WTC11 (cell line): ENCODE measurements at regions not wholly inside any gene's neighbourhood (a gene's known extent, or its start where the extent isn't known, plus 50 kb on each side); places are given as distances from the start of the nearest gene placed in this dataset.
A peak's percentile ranks its signal among the peaks of the same experiment; 100 is the strongest.

ENCODE experiments used
- ATAC-seq: fragments of 200-7000 bp; cut with Tn5 transposase; 2 replicates; pipeline ENCODE4 v1.10.0; 2021; ENCODE audit warnings: mild to moderate bottlenecking, moderate library complexity
- CTCF ChIA-PET: fragments of 300-600 bp; sonication (Branson Sonifier 250); formaldehyde crosslinking; loops from one replicate; lab custom pipeline; 2021; ENCODE audit warnings: antibody characterized with exemption; lab: Charles Lee
- POLR2A ChIA-PET: fragments of 350-600 bp; sonication (Branson Sonifier 250); formaldehyde crosslinking; loops from one replicate; lab custom pipeline; 2021; ENCODE audit warnings: antibody characterized with exemption; lab: Charles Lee
- DNase-seq: peaks from one replicate; pipeline ENCODE4 v3.0.0; 2021; ENCODE audit warnings: low spot score
- H3K27ac Mint-ChIP-seq: 2 replicates; pipeline ENCODE4 v1.8.0; 2021; ENCODE audit warnings: mixed read lengths
- H3K27me3 Mint-ChIP-seq: 2 replicates; pipeline ENCODE4 v1.8.0; 2021; ENCODE audit warnings: low read depth, mild to moderate bottlenecking, moderate library complexity, mixed read lengths
- H3K36me3 Mint-ChIP-seq: 2 replicates; pipeline ENCODE4 v1.8.0; 2021; ENCODE audit warnings: mixed read lengths
- H3K4me1 Mint-ChIP-seq: 2 replicates; pipeline ENCODE4 v1.8.0; 2022; ENCODE audit warnings: mixed read lengths
- H3K4me3 Mint-ChIP-seq: 2 replicates; pipeline ENCODE4 v1.8.0; 2021; ENCODE audit warnings: mild to moderate bottlenecking, moderate library complexity, mixed read lengths
- H3K9me3 Mint-ChIP-seq: 2 replicates; pipeline ENCODE4 v1.8.0; 2021; ENCODE audit warnings: mixed read lengths
- CREM ChIP-seq: sonication (generic); formaldehyde crosslinking; IDR thresholded peaks from 2 replicates; pipeline ENCODE4 v1.8.1; 2022; ENCODE audit warnings: mild to moderate bottlenecking, missing genetic modification reagents, moderate library complexity
- EMX1 ChIP-seq: fragments of 250-450 bp; sonication (Bioruptor Pico); IDR thresholded peaks from 2 replicates; pipeline ENCODE4 v1.8.0; 2021; ENCODE audit warnings: mild to moderate bottlenecking
- ETV6 ChIP-seq: sonication (generic); formaldehyde crosslinking; IDR thresholded peaks from 2 replicates; pipeline ENCODE4 v1.8.1; 2022; ENCODE audit warnings: mild to moderate bottlenecking, missing genetic modification reagents
- FOXJ3 ChIP-seq: sonication (generic); formaldehyde crosslinking; IDR thresholded peaks from 2 replicates; pipeline ENCODE4 v1.9.0; 2021; ENCODE audit warnings: missing genetic modification reagents, mild to moderate bottlenecking, borderline replicate concordance
- FOXK1 ChIP-seq: sonication (generic); formaldehyde crosslinking; IDR thresholded peaks from 2 replicates; pipeline ENCODE4 v1.8.0; 2022; ENCODE audit warnings: mild to moderate bottlenecking, moderate library complexity, missing genetic modification reagents
- FOXP1 ChIP-seq: sonication (generic); formaldehyde crosslinking; IDR thresholded peaks from 2 replicates; pipeline ENCODE4 v1.8.0; 2022; ENCODE audit warnings: missing genetic modification reagents, mild to moderate bottlenecking, moderate library complexity, borderline replicate concordance
- GABPB1 ChIP-seq: sonication (generic); formaldehyde crosslinking; IDR thresholded peaks from 2 replicates; pipeline ENCODE4 v1.8.1; 2023; ENCODE audit warnings: mild to moderate bottlenecking, missing genetic modification reagents
- HMGA2 ChIP-seq: fragments of 250-450 bp; sonication (Bioruptor Pico); IDR thresholded peaks from 2 replicates; pipeline ENCODE4 v1.4.0; 2021; ENCODE audit warnings: mild to moderate bottlenecking, moderate library complexity
- IRF2 ChIP-seq: sonication (generic); formaldehyde crosslinking; IDR thresholded peaks from 2 replicates; pipeline ENCODE4 v1.8.0; 2022; ENCODE audit warnings: low read depth, missing genetic modification reagents, borderline replicate concordance
- NFE2L1 ChIP-seq: sonication (generic); formaldehyde crosslinking; IDR thresholded peaks from 2 replicates; pipeline ENCODE4 v1.8.1; 2023; ENCODE audit warnings: missing genetic modification reagents
- NFYB ChIP-seq: sonication (generic); formaldehyde crosslinking; conservative IDR thresholded peaks from 2 replicates; pipeline ENCODE4 v1.8.0; 2022; ENCODE audit warnings: low read depth, missing genetic modification reagents
- NR2C2 ChIP-seq: sonication (generic); formaldehyde crosslinking; IDR thresholded peaks from 2 replicates; pipeline ENCODE4 v1.8.0; 2022; ENCODE audit warnings: mild to moderate bottlenecking, missing genetic modification reagents
- OVOL2 ChIP-seq: fragments of 250-450 bp; sonication (Bioruptor Pico); IDR thresholded peaks from 2 replicates; pipeline ENCODE4 v1.9.0; 2021; ENCODE audit warnings: mild to moderate bottlenecking, borderline replicate concordance
- RELA ChIP-seq: sonication (generic); formaldehyde crosslinking; IDR thresholded peaks from 2 replicates; pipeline ENCODE4 v1.8.1; 2022; ENCODE audit warnings: missing genetic modification reagents, mild to moderate bottlenecking, borderline replicate concordance
- SMAD3 ChIP-seq: sonication (generic); formaldehyde crosslinking; IDR thresholded peaks from 2 replicates; pipeline ENCODE4 v1.8.0; 2022; ENCODE audit warnings: missing genetic modification reagents, mild to moderate bottlenecking, borderline replicate concordance
- SOX15 ChIP-seq: fragments of 250-450 bp; sonication (Bioruptor Pico); IDR thresholded peaks from 2 replicates; pipeline ENCODE4 v1.9.0; 2021; ENCODE audit warnings: mild to moderate bottlenecking
- TP53 ChIP-seq: sonication (generic); formaldehyde crosslinking; IDR thresholded peaks from 2 replicates; pipeline ENCODE4 v1.8.1; 2023; ENCODE audit warnings: mild to moderate bottlenecking, missing genetic modification reagents
- ZNF121 ChIP-seq: sonication (generic); formaldehyde crosslinking; IDR thresholded peaks from 2 replicates; pipeline ENCODE4 v1.8.0; 2023; ENCODE audit warnings: missing genetic modification reagents
- ZNF263 ChIP-seq: sonication (generic); formaldehyde crosslinking; IDR thresholded peaks from 2 replicates; pipeline ENCODE4 v1.8.1; 2022; ENCODE audit warnings: low read depth, mild to moderate bottlenecking, moderate library complexity, missing genetic modification reagents
- ZNF416 ChIP-seq: fragments of 250-450 bp; sonication (Bioruptor Pico); IDR thresholded peaks from 2 replicates; pipeline ENCODE4 v1.9.0; 2021; ENCODE audit warnings: mild to moderate bottlenecking, inconsistent platforms
- ZNF423 ChIP-seq: fragments of 250-450 bp; sonication (Bioruptor Pico); IDR thresholded peaks from 2 replicates; pipeline ENCODE4 v2.1.2; 2022; ENCODE audit warnings: mild to moderate bottlenecking, moderate library complexity
- ZNF671 ChIP-seq: fragments of 250-450 bp; sonication (Bioruptor Pico); IDR thresholded peaks from 2 replicates; pipeline ENCODE4 v1.8.0; 2021; ENCODE audit warnings: mild to moderate bottlenecking
- TF ChIP-seq, protein P1 (sequence below): fragments of 200-600 bp; IDR thresholded peaks from 2 replicates; pipeline ENCODE4 v1.8.0; 2022; ENCODE audit warnings: antibody characterized with exemption
- TF ChIP-seq, protein P2 (sequence below): sonication (generic); formaldehyde crosslinking; IDR thresholded peaks from 2 replicates; pipeline ENCODE4 v1.8.0; 2023; ENCODE audit warnings: missing genetic modification reagents
- TF ChIP-seq, protein P3 (sequence below): fragments of 250-450 bp; sonication (Bioruptor Pico); IDR thresholded peaks from 2 replicates; pipeline ENCODE4 v1.9.0; 2021; ENCODE audit warnings: mild to moderate bottlenecking
- TF ChIP-seq, protein P4 (sequence below): sonication (generic); formaldehyde crosslinking; IDR thresholded peaks from 2 replicates; pipeline ENCODE4 v1.8.1; 2023; ENCODE audit warnings: mild to moderate bottlenecking, missing genetic modification reagents, moderate library complexity
- TF ChIP-seq, protein P5 (sequence below): fragments of 250-450 bp; sonication (Bioruptor Pico); IDR thresholded peaks from 2 replicates; pipeline ENCODE4 v1.9.0; 2021; ENCODE audit warnings: moderate library complexity, mild to moderate bottlenecking, inconsistent platforms, borderline replicate concordance

DNA sequence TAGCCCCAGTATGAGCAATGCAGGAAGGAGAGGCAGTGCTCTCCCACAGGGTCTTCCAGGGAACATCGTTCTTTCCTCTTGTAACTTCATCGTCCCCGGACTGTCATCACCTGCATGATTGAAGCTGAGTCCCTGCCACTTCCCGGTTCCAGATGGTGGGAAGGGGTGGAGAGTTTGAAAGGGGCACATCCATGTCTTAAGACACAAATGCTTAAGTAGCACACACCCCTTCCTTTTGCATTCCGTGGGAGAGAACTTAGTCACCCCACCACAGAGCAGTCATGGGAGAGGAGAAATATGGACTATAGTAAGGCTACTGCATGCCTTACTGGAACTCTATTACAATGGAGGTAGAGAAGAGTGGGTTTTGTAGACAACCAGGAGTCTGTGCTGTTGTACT is 165.3 kb upstream of the GAS1 start:
- Mint-ChIP-seq H3K36me3 (peaks cover 9% of the 10 kb centered on the region; the same call in 1 of the 2 replicates), H3K27me3 (no peaks in the 10 kb centered on the region; the same call in 1 of the 2 replicates), H3K27ac (no peak overlapping the region), H3K4me3 (no peak overlapping the region)
- POLR2A ChIA-PET, result no interaction called here
- no peak for TF ChIP-seq ZNF423 (CRISPR knock-in tag)
- TF ChIP-seq FOXP1, result no peak
- no peak for TF ChIP-seq IRF2 (CRISPR knock-in tag)
- TF ChIP-seq, protein P1, sequence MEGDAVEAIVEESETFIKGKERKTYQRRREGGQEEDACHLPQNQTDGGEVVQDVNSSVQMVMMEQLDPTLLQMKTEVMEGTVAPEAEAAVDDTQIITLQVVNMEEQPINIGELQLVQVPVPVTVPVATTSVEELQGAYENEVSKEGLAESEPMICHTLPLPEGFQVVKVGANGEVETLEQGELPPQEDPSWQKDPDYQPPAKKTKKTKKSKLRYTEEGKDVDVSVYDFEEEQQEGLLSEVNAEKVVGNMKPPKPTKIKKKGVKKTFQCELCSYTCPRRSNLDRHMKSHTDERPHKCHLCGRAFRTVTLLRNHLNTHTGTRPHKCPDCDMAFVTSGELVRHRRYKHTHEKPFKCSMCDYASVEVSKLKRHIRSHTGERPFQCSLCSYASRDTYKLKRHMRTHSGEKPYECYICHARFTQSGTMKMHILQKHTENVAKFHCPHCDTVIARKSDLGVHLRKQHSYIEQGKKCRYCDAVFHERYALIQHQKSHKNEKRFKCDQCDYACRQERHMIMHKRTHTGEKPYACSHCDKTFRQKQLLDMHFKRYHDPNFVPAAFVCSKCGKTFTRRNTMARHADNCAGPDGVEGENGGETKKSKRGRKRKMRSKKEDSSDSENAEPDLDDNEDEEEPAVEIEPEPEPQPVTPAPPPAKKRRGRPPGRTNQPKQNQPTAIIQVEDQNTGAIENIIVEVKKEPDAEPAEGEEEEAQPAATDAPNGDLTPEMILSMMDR, result no peak
- no peak for TF ChIP-seq NFYB
- TF ChIP-seq ZNF121 (CRISPR knock-in tag), result no peak
- TF ChIP-seq, all 79 proteins: peak for 0
- Mint-ChIP-seq H3K4me1 (no peaks in the 10 kb centered on the region), H3K9me3 (peaks cover 19% of the 10 kb centered on the region)
- no peak for DNase-seq
- CTCF ChIA-PET, result no interaction called here
- ATAC-seq, result no peak

DNA sequence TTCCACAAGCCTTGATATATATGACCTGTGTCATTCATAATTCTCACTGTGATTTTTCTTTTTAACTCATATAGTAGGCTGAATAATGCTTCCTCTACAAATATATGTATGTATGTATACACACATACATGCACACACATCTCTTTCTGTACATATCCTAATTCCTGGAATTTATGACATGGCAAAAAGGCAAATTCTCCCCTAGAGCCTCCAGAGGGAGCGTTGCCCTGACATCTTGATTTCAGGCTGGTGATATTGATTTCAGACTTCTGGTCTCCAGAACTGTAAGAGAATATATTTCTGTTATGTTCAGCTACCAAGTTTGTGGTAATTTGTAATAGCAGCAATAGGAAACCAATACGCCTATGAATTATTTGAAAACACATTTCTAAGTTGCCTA is 166.6 kb upstream of the GAS1 start:
- POLR2A ChIA-PET, result interaction anchor here (0.6 kb wide), 1 partner anchor 182 kb away, joined by 3 read pairs; no protein-coding TSS in a partner anchor
- no peak overlapping the region for H3K4me3 Mint-ChIP-seq
- no peak for ATAC-seq
- TF ChIP-seq FOXJ3 (no peak), ZNF263 (no peak), SMAD3 (CRISPR knock-in tag) (no peak), ZNF671 (CRISPR knock-in tag) (no peak), NFE2L1 (CRISPR knock-in tag) (no peak), FOXK1 (CRISPR knock-in tag) (no peak), ZNF416 (CRISPR knock-in tag) (no peak), TP53 (no peak), GABPB1 (CRISPR knock-in tag) (no peak), ETV6 (CRISPR knock-in tag) (no peak)
- TF ChIP-seq, protein P2, sequence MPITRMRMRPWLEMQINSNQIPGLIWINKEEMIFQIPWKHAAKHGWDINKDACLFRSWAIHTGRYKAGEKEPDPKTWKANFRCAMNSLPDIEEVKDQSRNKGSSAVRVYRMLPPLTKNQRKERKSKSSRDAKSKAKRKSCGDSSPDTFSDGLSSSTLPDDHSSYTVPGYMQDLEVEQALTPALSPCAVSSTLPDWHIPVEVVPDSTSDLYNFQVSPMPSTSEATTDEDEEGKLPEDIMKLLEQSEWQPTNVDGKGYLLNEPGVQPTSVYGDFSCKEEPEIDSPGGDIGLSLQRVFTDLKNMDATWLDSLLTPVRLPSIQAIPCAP (CRISPR knock-in tag), result no peak
- TF ChIP-seq, protein P3, sequence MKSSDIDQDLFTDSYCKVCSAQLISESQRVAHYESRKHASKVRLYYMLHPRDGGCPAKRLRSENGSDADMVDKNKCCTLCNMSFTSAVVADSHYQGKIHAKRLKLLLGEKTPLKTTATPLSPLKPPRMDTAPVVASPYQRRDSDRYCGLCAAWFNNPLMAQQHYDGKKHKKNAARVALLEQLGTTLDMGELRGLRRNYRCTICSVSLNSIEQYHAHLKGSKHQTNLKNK (CRISPR knock-in tag), result no peak
- TF ChIP-seq, all 79 proteins: peak for 0
- Mint-ChIP-seq H3K27ac (no peak overlapping the region), H3K27me3 (no peaks in the 10 kb centered on the region; the same call in 1 of the 2 replicates), H3K4me1 (no peaks in the 10 kb centered on the region), H3K36me3 (peaks cover 9% of the 10 kb centered on the region; the same call in 1 of the 2 replicates), H3K9me3 (peaks cover 19% of the 10 kb centered on the region)
- no peak for DNase-seq
- CTCF ChIA-PET, result no interaction called here

DNA sequence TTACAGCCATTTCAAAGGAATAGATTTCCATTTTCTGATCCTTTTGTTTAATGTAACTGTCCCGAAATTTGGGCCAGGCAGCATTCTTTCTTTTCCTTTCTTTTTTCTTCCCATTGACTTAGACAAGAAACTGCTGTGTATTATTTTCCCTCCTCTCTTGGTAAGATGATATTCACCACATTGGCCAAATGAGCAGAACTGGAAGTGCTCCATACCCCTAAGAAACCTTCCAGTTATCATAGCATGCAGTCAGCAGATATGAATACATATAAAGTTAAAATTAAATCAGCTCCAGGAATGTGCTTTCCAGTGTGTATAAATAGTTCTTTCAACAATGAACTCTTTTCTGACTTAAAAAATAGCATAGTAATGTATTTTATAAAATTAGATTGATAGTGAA is 168.5 kb upstream of the GAS1 start:
- TF ChIP-seq OVOL2, result no peak
- no peak for TF ChIP-seq CREM (CRISPR knock-in tag)
- TF ChIP-seq, all 79 proteins: peak for 0
- ATAC-seq, result no peak
- 0 out of 2 replicates have a peak, but pooled peaks cover 5% of the 10 kb centered on the region for H3K36me3 Mint-ChIP-seq
- DNase-seq, result no peak
- H3K4me3 Mint-ChIP-seq, result no peak overlapping the region
- ChIA-PET CTCF (interaction anchor here (1.3 kb wide), 1 partner anchor 168 kb away, joined by 7 read pairs; the partner anchor contains the start of gene GAS1), POLR2A (no interaction called here)
- no peak overlapping the region for H3K27ac Mint-ChIP-seq
- H3K9me3 Mint-ChIP-seq, result peaks cover 13% of the 10 kb centered on the region
- H3K27me3 Mint-ChIP-seq, result no peaks in the 10 kb centered on the region; the same call in 1 of the 2 replicates
- H3K4me1 Mint-ChIP-seq, result no peaks in the 10 kb centered on the region

DNA sequence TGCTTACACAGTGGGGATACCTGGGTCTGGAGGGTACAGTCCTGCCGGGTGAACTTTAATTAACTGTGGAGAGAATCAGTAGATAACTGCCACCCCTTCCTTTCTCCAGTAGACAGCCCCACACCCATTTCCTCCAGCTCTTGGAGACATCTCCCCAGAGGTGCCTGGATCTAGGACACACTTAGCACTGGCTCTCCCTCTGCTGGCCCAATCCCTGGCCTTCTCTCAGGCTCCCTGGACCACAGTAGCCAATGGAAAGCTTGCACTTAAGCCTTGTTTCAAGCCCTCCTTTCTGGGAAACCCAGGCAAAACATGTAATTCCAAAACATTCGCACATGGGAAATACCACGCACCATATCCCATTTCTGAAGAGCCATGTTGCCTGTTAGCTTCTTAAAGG is 169.2 kb upstream of the GAS1 start:
- ChIA-PET CTCF (interaction anchor here (0.7 to 1.4 kb wide), 3 partner anchors 9 to 702 kb away, joined by 3 to 7 read pairs (median 4); partner anchors contain the start of gene GAS1), POLR2A (no interaction called here)
- Mint-ChIP-seq H3K36me3 (0 out of 2 replicates have a peak, but pooled peaks cover 2% of the 10 kb centered on the region), H3K4me1 (no peaks in the 10 kb centered on the region), H3K27me3 (no peaks in the 10 kb centered on the region; the same call in 1 of the 2 replicates), H3K9me3 (peaks cover 6% of the 10 kb centered on the region), H3K27ac (no peak overlapping the region), H3K4me3 (no peak overlapping the region)
- no peak for DNase-seq
- ATAC-seq, result peak; percentile 80
- no peak for TF ChIP-seq RELA (CRISPR knock-in tag)
- no peak for TF ChIP-seq EMX1 (CRISPR knock-in tag)
- no peak for TF ChIP-seq SOX15 (CRISPR knock-in tag)
- TF ChIP-seq, protein P4, sequence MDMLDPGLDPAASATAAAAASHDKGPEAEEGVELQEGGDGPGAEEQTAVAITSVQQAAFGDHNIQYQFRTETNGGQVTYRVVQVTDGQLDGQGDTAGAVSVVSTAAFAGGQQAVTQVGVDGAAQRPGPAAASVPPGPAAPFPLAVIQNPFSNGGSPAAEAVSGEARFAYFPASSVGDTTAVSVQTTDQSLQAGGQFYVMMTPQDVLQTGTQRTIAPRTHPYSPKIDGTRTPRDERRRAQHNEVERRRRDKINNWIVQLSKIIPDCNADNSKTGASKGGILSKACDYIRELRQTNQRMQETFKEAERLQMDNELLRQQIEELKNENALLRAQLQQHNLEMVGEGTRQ, result no peak
- TF ChIP-seq ZNF121 (CRISPR knock-in tag), result no peak
- no peak for TF ChIP-seq NR2C2 (CRISPR knock-in tag)
- TF ChIP-seq, protein P5, sequence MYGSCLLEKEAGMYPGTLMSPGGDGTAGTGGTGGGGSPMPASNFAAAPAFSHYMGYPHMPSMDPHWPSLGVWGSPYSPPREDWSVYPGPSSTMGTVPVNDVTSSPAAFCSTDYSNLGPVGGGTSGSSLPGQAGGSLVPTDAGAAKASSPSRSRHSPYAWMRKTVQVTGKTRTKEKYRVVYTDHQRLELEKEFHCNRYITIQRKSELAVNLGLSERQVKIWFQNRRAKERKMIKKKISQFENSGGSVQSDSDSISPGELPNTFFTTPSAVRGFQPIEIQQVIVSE, result no peak
- no peak for TF ChIP-seq HMGA2 (CRISPR knock-in tag)
- TF ChIP-seq SMAD3 (CRISPR knock-in tag), result no peak
